Thyroid gland (tissue), 4 donors: ENCODE measurements at regions not wholly inside any gene's neighbourhood (a gene's known extent, or its start where the extent isn't known, plus 50 kb on each side); places are given as distances from the start of the nearest gene placed in this dataset.

Experiments
- CTCF ChIP-seq, 6 experiments: fragments of 200-600 bp in 3 of 6; fragments of 450-650 bp in 3 of 6; sonication (generic) in 3 of 6; IDR thresholded peaks; one replicate each; pipeline ENCODE4 v1.5.1; 2016 to 2019; ENCODE audit warnings: antibody characterized with exemption in 6 of 6, mild to moderate bottlenecking in 2 of 6, inconsistent platforms in 1 of 6, moderate library complexity in 1 of 6
- POLR2A ChIP-seq, 2 donors: fragments of 450-650 bp; IDR thresholded peaks; one replicate each; pipeline ENCODE4 v1.6.1; 2017; ENCODE audit warnings: antibody characterized with exemption in 2 of 2, mild to moderate bottlenecking in 2 of 2, moderate library complexity in 1 of 2

- no peak for TF ChIP-seq CTCF (IDR thresholded peaks at IDR 0.05)
- no peak for TF ChIP-seq POLR2A (IDR thresholded peaks at IDR 0.05)
These were observed 94.8 kb upstream of the PHACTR1 start for GRCh38 chr6:12621754-12622153.
